Kidney epithelial cell (primary cell): ENCODE measurements at regions not wholly inside any gene's neighbourhood (a gene's known extent, or its start where the extent isn't known, plus 50 kb on each side); places are given as distances from the start of the nearest gene placed in this dataset.

ENCODE experiments used
- DNase-seq: peaks from one replicate; pipeline ENCODE4 v3.0.0-alpha.2; 2010; ENCODE audit warnings: low read depth
- H3K27me3 ChIP-seq: 2 replicates; pipeline ENCODE4 v1.6.0; 2011; ENCODE audit warnings: low read length; ENCODE audit not compliant: control insufficient read depth, insufficient read depth
- H3K36me3 ChIP-seq: 2 replicates; pipeline ENCODE4 v1.5.1; 2011; ENCODE audit warnings: low read length; ENCODE audit not compliant: control insufficient read depth, insufficient read depth
- H3K4me3 ChIP-seq: 2 replicates; pipeline ENCODE4 v1.5.1; 2011; ENCODE audit warnings: low read depth, mild to moderate bottlenecking, control low read depth, low read length
- TF ChIP-seq, protein P1 (sequence below): IDR thresholded peaks from 2 replicates; pipeline ENCODE4 v1.5.1; 2011; ENCODE audit warnings: mild to moderate bottlenecking, moderate library complexity, low read length, control low read depth, inconsistent platforms; ENCODE audit not compliant: insufficient read depth, poor library complexity, severe bottlenecking

- TF ChIP-seq, protein P1, sequence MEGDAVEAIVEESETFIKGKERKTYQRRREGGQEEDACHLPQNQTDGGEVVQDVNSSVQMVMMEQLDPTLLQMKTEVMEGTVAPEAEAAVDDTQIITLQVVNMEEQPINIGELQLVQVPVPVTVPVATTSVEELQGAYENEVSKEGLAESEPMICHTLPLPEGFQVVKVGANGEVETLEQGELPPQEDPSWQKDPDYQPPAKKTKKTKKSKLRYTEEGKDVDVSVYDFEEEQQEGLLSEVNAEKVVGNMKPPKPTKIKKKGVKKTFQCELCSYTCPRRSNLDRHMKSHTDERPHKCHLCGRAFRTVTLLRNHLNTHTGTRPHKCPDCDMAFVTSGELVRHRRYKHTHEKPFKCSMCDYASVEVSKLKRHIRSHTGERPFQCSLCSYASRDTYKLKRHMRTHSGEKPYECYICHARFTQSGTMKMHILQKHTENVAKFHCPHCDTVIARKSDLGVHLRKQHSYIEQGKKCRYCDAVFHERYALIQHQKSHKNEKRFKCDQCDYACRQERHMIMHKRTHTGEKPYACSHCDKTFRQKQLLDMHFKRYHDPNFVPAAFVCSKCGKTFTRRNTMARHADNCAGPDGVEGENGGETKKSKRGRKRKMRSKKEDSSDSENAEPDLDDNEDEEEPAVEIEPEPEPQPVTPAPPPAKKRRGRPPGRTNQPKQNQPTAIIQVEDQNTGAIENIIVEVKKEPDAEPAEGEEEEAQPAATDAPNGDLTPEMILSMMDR: no peak
- DNase-seq: no peak
- Histone ChIP-seq H3K4me3 (no peak overlapping the region), H3K36me3 (no peaks in the 10 kb centered on the region), H3K27me3 (peaks cover 2% of the 10 kb centered on the region)
These were observed 260.1 kb downstream of the C1orf94 start for GRCh38 chr1:34436836-34437235.

GRCh38 chr1:34441259-34442069, 264.8 kb downstream of the C1orf94 start:
- TF ChIP-seq, protein P1: no peak

GRCh38 chr1:34444516-34444915, 267.8 kb downstream of the C1orf94 start:
- TF ChIP-seq, protein P1: no peak
- Histone ChIP-seq H3K36me3 (no peaks in the 10 kb centered on the region), H3K4me3 (no peak overlapping the region), H3K27me3 (peaks cover 2% of the 10 kb centered on the region)
- no peak for DNase-seq

More at GRCh38 chr1:34441259-34442069, 264.8 kb downstream of the C1orf94 start:
- DNase-seq: no peak
- Histone ChIP-seq H3K36me3 (no peaks in the 10 kb centered on the region), H3K27me3 (peaks cover 2% of the 10 kb centered on the region), H3K4me3 (no peak overlapping the region)

- H3K27me3 ChIP-seq: no peaks in the 10 kb centered on the region
- H3K4me3 ChIP-seq: no peak overlapping the region
- DNase-seq: no peak
- no peaks in the 10 kb centered on the region for H3K36me3 ChIP-seq
- TF ChIP-seq, protein P1: no peak
These were observed 273.6 kb downstream of the C1orf94 start for GRCh38 chr1:34450325-34450724.

GRCh38 chr1:34452451-34452850, 275.7 kb downstream of the C1orf94 start:
- H3K36me3 ChIP-seq: no peaks in the 10 kb centered on the region
- no peak for DNase-seq
- no peak overlapping the region for H3K4me3 ChIP-seq
- no peaks in the 10 kb centered on the region for H3K27me3 ChIP-seq
- TF ChIP-seq, protein P1: no peak

DNA sequence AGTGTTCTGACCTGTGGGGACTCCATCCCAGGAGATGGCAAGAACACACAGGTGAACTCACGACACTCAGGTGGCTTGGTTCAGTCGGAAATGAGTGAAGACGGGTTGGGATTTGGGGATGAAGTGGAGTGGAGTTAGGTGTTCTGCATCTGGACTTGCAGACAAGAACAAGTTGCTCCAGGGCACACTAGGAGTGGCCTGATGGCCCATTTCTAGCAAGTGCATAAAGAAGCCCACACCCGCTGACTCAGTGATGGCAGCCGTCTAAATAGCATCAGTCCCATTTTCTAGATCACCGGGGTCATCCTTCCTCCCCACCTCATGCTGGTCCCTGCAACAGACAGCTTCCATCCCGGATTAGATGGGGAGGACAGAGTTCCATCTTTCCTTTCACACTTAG, 278.4 kb downstream of the C1orf94 start:
- no peak for DNase-seq
- TF ChIP-seq, protein P1: no peak
- H3K4me3 ChIP-seq: no peak overlapping the region
- H3K36me3 ChIP-seq: no peaks in the 10 kb centered on the region
- H3K27me3 ChIP-seq: no peaks in the 10 kb centered on the region
